Fibroblast of lung (primary cell): ENCODE measurements at regions not wholly inside any gene's neighbourhood (a gene's known extent, or its start where the extent isn't known, plus 50 kb on each side); places are given as distances from the start of the nearest gene placed in this dataset.

Experiments used
- CTCF ChIP-seq, 2 donors: IDR thresholded peaks in 1 of 2; conservative IDR thresholded peaks in 1 of 2; 1 replicate in 1 of 2; 2 replicates in 1 of 2; pipeline ENCODE4 v1.5.1; 2011 to 2012; ENCODE audit warnings: low read length in 2 of 2, control low read depth in 1 of 2, inconsistent platforms in 1 of 2, low read depth in 1 of 2, mild to moderate bottlenecking in 1 of 2
- EZH2 ChIP-seq: IDR thresholded peaks from 2 replicates; pipeline ENCODE4 v1.5.1; 2012; ENCODE audit warnings: low read length, control low read depth, mild to moderate bottlenecking; ENCODE audit errors: missing control alignments

GRCh38 chr13:33544308-33544707 lies 258.8 kb upstream of the STARD13 start:
- TF ChIP-seq CTCF (conservative IDR thresholded peaks at IDR 0.05 in 1 of 2, IDR thresholded peaks at IDR 0.05 in 1 of 2; ENCODE audit: low read depth in 1 of 2, low read length in 2 of 2) (no peak), EZH2 (no peak)
